IPS DF 6.9 (cell line): ENCODE measurements at regions not wholly inside any gene's neighbourhood (a gene's known extent, or its start where the extent isn't known, plus 50 kb on each side); places are given as distances from the start of the nearest gene placed in this dataset.

Experiments used
- DNase-seq: peaks from one replicate; pipeline ENCODE4 v3.0.0-alpha.2; 2013; ENCODE audit warnings: low read depth, low spot score
- H3K27ac ChIP-seq: one replicate; pipeline ENCODE4 v1.5.1; 2013; ENCODE audit warnings: low read length, control low read depth
- H3K27me3 ChIP-seq: 2 replicates; pipeline ENCODE4 v1.6.1; 2013; ENCODE audit warnings: mild to moderate bottlenecking, low read length; ENCODE audit not compliant: control insufficient read depth, insufficient read depth
- H3K36me3 ChIP-seq: 2 replicates; pipeline ENCODE4 v1.6.1; 2013; ENCODE audit warnings: low read length; ENCODE audit not compliant: control insufficient read depth, insufficient read depth
- H3K4me1 ChIP-seq: 2 replicates; pipeline ENCODE4 v1.6.1; 2013; ENCODE audit warnings: low read length; ENCODE audit not compliant: control insufficient read depth, insufficient read depth
- H3K4me3 ChIP-seq: 2 replicates; pipeline ENCODE4 v1.5.1; 2013; ENCODE audit warnings: mild to moderate bottlenecking, low read length
- H3K9me3 ChIP-seq: 2 replicates; pipeline ENCODE4 v1.6.1; 2013; ENCODE audit warnings: low read length, inconsistent platforms; ENCODE audit not compliant: control insufficient read depth, insufficient read depth
- WGBS: extraction: QIAGEN DNeasy Blood & Tissue Kit; methylation state at CpG from one replicate; pipeline ENCODE4 v1.1.7; 2013; ENCODE audit warnings: mixed read lengths, missing lambda C conversion rate; ENCODE audit not compliant: insufficient read length, insufficient coverage; 5-methylcytosine and 5-hydroxymethylcytosine counted together

- H3K27me3 ChIP-seq: no peaks in the 10 kb centered on the region
Observed at GRCh38 chr5:103908336-103909080, 345.9 kb upstream of the NUDT12 start.

GRCh38 chr5:103907001-103907400 is 344.4 kb upstream of the NUDT12 start:
- DNase-seq: no peak
- Histone ChIP-seq H3K9me3 (no peaks in the 10 kb centered on the region), H3K4me3 (no peak overlapping the region), H3K36me3 (no peaks in the 10 kb centered on the region), H3K4me1 (no peaks in the 10 kb centered on the region), H3K27me3 (no peaks in the 10 kb centered on the region), H3K27ac (no peak overlapping the region)
- WGBS: no CpG with 5 or more reads among the region's 1 CpG

More at GRCh38 chr5:103908336-103909080, 345.9 kb upstream of the NUDT12 start:
- Histone ChIP-seq H3K27ac (no peak overlapping the region), H3K4me1 (no peaks in the 10 kb centered on the region), H3K4me3 (no peak overlapping the region), H3K36me3 (no peaks in the 10 kb centered on the region), H3K9me3 (no peaks in the 10 kb centered on the region)
- WGBS: no CpG with 5 or more reads among the region's 9 CpGs
- no peak for DNase-seq

- Histone ChIP-seq H3K4me1 (no peaks in the 10 kb centered on the region), H3K27me3 (no peaks in the 10 kb centered on the region), H3K36me3 (no peaks in the 10 kb centered on the region), H3K27ac (no peak overlapping the region), H3K4me3 (no peak overlapping the region), H3K9me3 (no peaks in the 10 kb centered on the region)
- WGBS: no CpG with 5 or more reads among the region's 1 CpG
- no peak for DNase-seq
Observed at GRCh38 chr5:103904651-103905050, 342.1 kb upstream of the NUDT12 start.

- Histone ChIP-seq H3K27ac (no peak overlapping the region), H3K27me3 (no peaks in the 10 kb centered on the region), H3K4me3 (no peak overlapping the region), H3K36me3 (no peaks in the 10 kb centered on the region), H3K4me1 (no peaks in the 10 kb centered on the region), H3K9me3 (no peaks in the 10 kb centered on the region)
- no CpG with 5 or more reads among the region's 3 CpGs for WGBS
- no peak for DNase-seq
Observed at GRCh38 chr5:103902893-103903292, 340.3 kb upstream of the NUDT12 start.

GRCh38 chr5:103901885-103902284 is 339.3 kb upstream of the NUDT12 start:
- WGBS: no CpG with 5 or more reads among the region's 1 CpG
- Histone ChIP-seq H3K9me3 (no peaks in the 10 kb centered on the region), H3K27ac (no peak overlapping the region), H3K4me3 (no peak overlapping the region), H3K4me1 (no peaks in the 10 kb centered on the region), H3K27me3 (no peaks in the 10 kb centered on the region), H3K36me3 (no peaks in the 10 kb centered on the region)
- no peak for DNase-seq

- H3K9me3 ChIP-seq: no peaks in the 10 kb centered on the region
- H3K4me3 ChIP-seq: no peak overlapping the region
- H3K36me3 ChIP-seq: no peaks in the 10 kb centered on the region
- H3K27me3 ChIP-seq: no peaks in the 10 kb centered on the region
- H3K27ac ChIP-seq: no peak overlapping the region
- no peaks in the 10 kb centered on the region for H3K4me1 ChIP-seq
- WGBS: no CpG with 5 or more reads among the region's 3 CpGs
- DNase-seq: no peak
Observed at GRCh38 chr5:103896593-103896992, 334.0 kb upstream of the NUDT12 start.

GRCh38 chr5:103895738-103896137 is 333.1 kb upstream of the NUDT12 start:
- WGBS: no CpG with 5 or more reads among the region's 2 CpGs
- Histone ChIP-seq H3K9me3 (no peaks in the 10 kb centered on the region), H3K27me3 (no peaks in the 10 kb centered on the region), H3K36me3 (no peaks in the 10 kb centered on the region), H3K27ac (no peak overlapping the region), H3K4me1 (no peaks in the 10 kb centered on the region), H3K4me3 (no peak overlapping the region)
- no peak for DNase-seq

- no peak for DNase-seq
- H3K27ac ChIP-seq: no peak overlapping the region
Observed at GRCh38 chr5:103894882-103895281, 332.3 kb upstream of the NUDT12 start.

GRCh38 chr5:103891151-103891550 is 328.6 kb upstream of the NUDT12 start:
- no peak for DNase-seq
- Histone ChIP-seq H3K36me3 (no peaks in the 10 kb centered on the region), H3K4me3 (no peak overlapping the region), H3K27ac (no peak overlapping the region), H3K9me3 (no peaks in the 10 kb centered on the region; the same call in 1 of the 2 replicates), H3K27me3 (no peaks in the 10 kb centered on the region), H3K4me1 (no peaks in the 10 kb centered on the region)
- no CpG with 5 or more reads among the region's 2 CpGs for WGBS

More at GRCh38 chr5:103894882-103895281, 332.3 kb upstream of the NUDT12 start:
- Histone ChIP-seq H3K4me3 (no peak overlapping the region), H3K36me3 (no peaks in the 10 kb centered on the region), H3K27me3 (no peaks in the 10 kb centered on the region), H3K9me3 (no peaks in the 10 kb centered on the region), H3K4me1 (no peaks in the 10 kb centered on the region)

- no peak for DNase-seq
- Histone ChIP-seq H3K36me3 (no peaks in the 10 kb centered on the region), H3K27ac (no peak overlapping the region), H3K27me3 (no peaks in the 10 kb centered on the region), H3K9me3 (no peaks in the 10 kb centered on the region; the same call in 1 of the 2 replicates), H3K4me1 (no peaks in the 10 kb centered on the region), H3K4me3 (no peak overlapping the region)
- no CpG with 5 or more reads among the region's 1 CpG for WGBS
Observed at GRCh38 chr5:103890313-103890712, 327.7 kb upstream of the NUDT12 start.
